Activated naive CD4-positive, alpha-beta T cell treated with anti-CD3 and anti-CD28 coated beads for 36 hours (primary cell): ENCODE measurements at regions not wholly inside any gene's neighbourhood (a gene's known extent, or its start where the extent isn't known, plus 50 kb on each side); places are given as distances from the start of the nearest gene placed in this dataset.
"Not testable (repeated sequence)": the region's sequence is repeated elsewhere in the genome, so short reads cannot be mapped to it uniquely, and the experiment has no call there.

Source experiments
- CTCF ChIA-PET: fragments of 350-600 bp; sonication (Branson Sonifier 250); formaldehyde crosslinking; loops from one replicate; lab custom pipeline; 2021; ENCODE audit warnings: antibody characterized with exemption; lab: Charles Lee
- DNase-seq: peaks from one replicate; pipeline ENCODE4 v3.0.0-alpha.2; 2020
- H3K27ac Mint-ChIP-seq: one replicate; pipeline ENCODE4 v1.8.0; 2021; ENCODE audit warnings: mild to moderate bottlenecking, mixed read lengths
- H3K27me3 Mint-ChIP-seq: one replicate; pipeline ENCODE4 v1.8.0; 2021; ENCODE audit warnings: low read depth, mixed read lengths
- H3K36me3 Mint-ChIP-seq: one replicate; pipeline ENCODE4 v1.8.0; 2021; ENCODE audit warnings: low read depth, mixed read lengths
- H3K4me1 Mint-ChIP-seq: one replicate; pipeline ENCODE4 v1.8.0; 2021; ENCODE audit warnings: low read depth, mixed read lengths
- H3K4me3 Mint-ChIP-seq: one replicate; pipeline ENCODE4 v1.8.0; 2021; ENCODE audit warnings: mild to moderate bottlenecking, moderate library complexity, mixed read lengths
- H3K9me3 Mint-ChIP-seq: one replicate; pipeline ENCODE4 v1.8.0; 2021; ENCODE audit warnings: mixed read lengths
- intact Hi-C: fragments of 100-400 bp; cut with micrococcal nuclease; formaldehyde crosslinking; loops from one replicate; pipeline ENCODE4 v1.15.1; 2023

DNA sequence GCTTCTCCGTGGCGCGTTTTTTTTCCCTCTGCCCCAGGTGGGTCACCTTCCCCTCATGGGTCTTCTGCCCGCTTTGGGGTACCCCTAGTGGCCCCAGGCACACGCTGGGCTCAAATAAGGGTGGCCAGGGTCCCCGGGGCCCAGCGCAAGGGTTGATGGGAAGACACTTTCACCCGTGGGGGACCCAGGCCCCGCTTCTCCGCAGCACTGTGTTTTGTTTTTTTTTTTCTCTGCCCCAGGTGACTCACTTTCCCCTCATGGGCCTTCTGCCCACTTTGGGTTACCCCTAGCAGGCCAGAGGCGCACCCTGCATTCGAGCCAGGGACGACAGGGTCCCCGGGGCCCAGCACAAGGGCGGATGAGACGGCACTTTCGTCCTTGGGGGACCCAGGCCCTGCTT is 526.7 kb downstream of the FOXD4L4 start:
- H3K27ac Mint-ChIP-seq, CTCF ChIA-PET, H3K4me1 Mint-ChIP-seq, intact Hi-C loops, H3K4me3 Mint-ChIP-seq, H3K27me3 Mint-ChIP-seq, H3K9me3 Mint-ChIP-seq, H3K36me3 Mint-ChIP-seq, DNase-seq: not testable (repeated sequence)

DNA sequence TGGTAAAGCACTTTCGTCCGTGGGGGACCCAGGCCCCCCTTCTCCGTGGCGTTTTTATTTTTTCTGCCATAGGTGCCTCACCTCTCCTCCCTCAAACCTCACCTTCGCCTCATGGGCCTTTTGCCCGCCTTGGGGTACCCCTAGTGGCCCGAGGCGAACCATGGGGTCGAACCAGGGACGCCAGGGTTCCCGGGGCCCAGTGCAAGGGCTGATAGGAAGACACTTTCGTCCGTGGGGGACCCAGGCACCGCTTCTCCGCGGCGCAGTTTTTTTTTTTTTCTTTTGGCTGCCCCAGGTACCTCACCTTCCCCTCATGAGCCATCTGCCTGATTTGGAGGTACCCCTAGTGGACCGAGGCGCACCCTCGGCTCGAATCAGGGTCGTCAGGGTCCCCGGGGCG is 527.8 kb downstream of the FOXD4L4 start:
- intact Hi-C loops, H3K27me3 Mint-ChIP-seq, H3K36me3 Mint-ChIP-seq, H3K4me1 Mint-ChIP-seq, H3K9me3 Mint-ChIP-seq, H3K4me3 Mint-ChIP-seq, CTCF ChIA-PET, DNase-seq, H3K27ac Mint-ChIP-seq: not testable (repeated sequence)

- H3K9me3 Mint-ChIP-seq, CTCF ChIA-PET, H3K27me3 Mint-ChIP-seq, intact Hi-C loops, H3K27ac Mint-ChIP-seq, H3K4me1 Mint-ChIP-seq, H3K36me3 Mint-ChIP-seq, H3K4me3 Mint-ChIP-seq: not testable (repeated sequence)
- DNase-seq, result peak; percentile 7
Observed at GRCh38 chr9:66266202-66266601, 529.3 kb downstream of the FOXD4L4 start.

DNA sequence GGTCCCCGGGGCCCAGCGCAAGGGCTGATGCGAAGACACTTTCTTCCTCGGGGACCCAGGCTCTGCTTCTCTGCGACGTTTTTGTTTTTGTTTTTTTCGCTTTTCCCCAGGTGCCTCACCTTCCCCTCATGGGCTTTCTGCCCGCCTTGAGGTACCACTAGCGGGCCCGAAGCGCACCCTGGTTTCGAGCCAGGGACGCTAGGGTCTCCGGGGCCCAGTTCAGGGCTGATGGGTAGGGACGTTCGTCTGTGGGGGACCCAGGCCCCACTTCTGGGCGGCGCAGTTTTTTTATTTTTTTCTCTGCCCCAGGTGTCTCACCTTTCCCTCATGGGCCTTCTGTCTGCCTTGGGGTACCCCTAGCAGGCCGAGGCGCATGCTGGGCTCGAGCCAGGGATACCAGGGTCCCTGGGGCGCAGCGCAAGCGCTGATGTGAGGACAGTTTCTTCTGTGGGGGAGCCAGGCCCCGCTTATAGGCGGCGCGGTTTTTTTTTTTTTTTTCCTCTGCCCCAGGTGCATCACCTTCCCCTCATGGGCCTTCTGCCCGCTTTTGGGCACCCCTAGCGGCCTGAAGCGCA is 530.0 kb downstream of the FOXD4L4 start:
- H3K9me3 Mint-ChIP-seq, intact Hi-C loops, DNase-seq, H3K27ac Mint-ChIP-seq, H3K27me3 Mint-ChIP-seq, H3K4me3 Mint-ChIP-seq, H3K4me1 Mint-ChIP-seq, H3K36me3 Mint-ChIP-seq, CTCF ChIA-PET: not testable (repeated sequence)

- H3K4me3 Mint-ChIP-seq, CTCF ChIA-PET, H3K9me3 Mint-ChIP-seq, H3K27ac Mint-ChIP-seq, H3K27me3 Mint-ChIP-seq, intact Hi-C loops, H3K4me1 Mint-ChIP-seq, H3K36me3 Mint-ChIP-seq: not testable (repeated sequence)
- peak; percentile 11 for DNase-seq
Observed at GRCh38 chr9:66267684-66268083, 530.7 kb downstream of the FOXD4L4 start.

DNA sequence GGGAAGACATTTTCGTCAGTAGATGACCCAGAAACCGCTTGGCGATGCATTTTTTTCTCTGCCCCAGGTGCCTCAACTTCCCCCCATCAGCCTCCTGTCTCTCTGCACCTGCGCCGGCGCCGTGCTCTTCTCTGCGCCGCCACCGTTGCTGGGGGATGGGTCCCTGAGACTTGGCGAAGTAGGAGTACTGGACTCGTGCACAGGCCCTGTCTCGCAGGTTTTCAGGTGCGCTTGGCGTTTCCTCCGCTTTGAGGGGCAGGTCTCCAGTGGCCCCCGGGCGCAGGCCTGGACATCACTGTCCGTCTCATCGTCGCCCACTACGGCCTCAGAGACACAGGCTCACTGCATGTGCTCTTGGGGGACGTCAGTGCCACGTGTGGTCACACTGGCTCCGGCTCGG is 532.1 kb downstream of the FOXD4L4 start:
- H3K4me1 Mint-ChIP-seq, DNase-seq, H3K27me3 Mint-ChIP-seq, H3K9me3 Mint-ChIP-seq, intact Hi-C loops, H3K36me3 Mint-ChIP-seq, CTCF ChIA-PET: not testable (repeated sequence)
- Mint-ChIP-seq H3K4me3 (peak overlapping the region; percentile 46), H3K27ac (peak overlapping the region; percentile 59)

GRCh38 chr9:66269783-66270182 is 532.8 kb downstream of the FOXD4L4 start:
- intact Hi-C loops, H3K27me3 Mint-ChIP-seq, H3K36me3 Mint-ChIP-seq, CTCF ChIA-PET, H3K4me1 Mint-ChIP-seq, H3K9me3 Mint-ChIP-seq: not testable (repeated sequence)
- H3K4me3 Mint-ChIP-seq, result peak overlapping the region; percentile 91
- DNase-seq, result peak; percentile 73
- H3K27ac Mint-ChIP-seq, result peak overlapping the region; percentile 88

DNA sequence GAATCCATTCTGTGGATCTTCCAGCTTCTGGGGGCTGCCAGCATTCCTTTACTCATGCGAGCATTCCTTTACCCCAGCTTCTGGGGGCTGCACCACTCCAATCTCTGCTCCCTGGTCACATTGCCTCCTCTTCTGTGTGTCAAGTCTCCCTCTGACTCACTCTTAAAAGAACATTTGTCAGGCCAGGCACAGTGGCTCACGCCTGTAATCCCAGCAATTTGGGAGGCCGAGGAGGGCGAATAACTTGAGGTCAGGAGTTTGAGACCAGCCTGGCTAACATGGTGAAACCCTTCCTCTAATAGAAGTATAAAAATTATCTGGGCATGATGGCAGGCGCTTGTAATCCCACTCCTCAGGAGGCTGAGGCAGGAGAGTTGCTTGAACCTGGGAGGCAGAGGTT is 541.9 kb downstream of the FOXD4L4 start:
- H3K4me1 Mint-ChIP-seq, intact Hi-C loops, DNase-seq, H3K36me3 Mint-ChIP-seq, H3K27me3 Mint-ChIP-seq, CTCF ChIA-PET, H3K27ac Mint-ChIP-seq, H3K4me3 Mint-ChIP-seq, H3K9me3 Mint-ChIP-seq: not testable (repeated sequence)
